H9 (cell line): ENCODE measurements at regions not wholly inside any gene's neighbourhood (a gene's known extent, or its start where the extent isn't known, plus 50 kb on each side); places are given as distances from the start of the nearest gene placed in this dataset.

Experiments
- DNase-seq: peaks from one replicate; pipeline ENCODE4 v3.0.0-alpha.2; 2017
- H2AFZ ChIP-seq: one replicate; pipeline ENCODE4 v1.6.1; 2013; ENCODE audit warnings: mild to moderate bottlenecking, low read length, control low read depth, moderate library complexity
- H2AK5ac ChIP-seq: 2 replicates; pipeline ENCODE4 v1.6.1; 2013; ENCODE audit warnings: low read length, control low read depth, mixed read lengths; ENCODE audit not compliant: insufficient read length
- H2BK120ac ChIP-seq: one replicate; pipeline ENCODE4 v1.6.1; 2013; ENCODE audit warnings: low read depth, mild to moderate bottlenecking, low read length, control low read depth, inconsistent platforms; ENCODE audit not compliant: poor library complexity, severe bottlenecking
- H2BK12ac ChIP-seq: 2 replicates; pipeline ENCODE4 v1.6.1; 2013; ENCODE audit warnings: low read length, control low read depth, mixed read lengths, low read depth; ENCODE audit not compliant: insufficient read length
- H2BK15ac ChIP-seq: 2 replicates; pipeline ENCODE4 v1.6.1; 2013; ENCODE audit warnings: low read depth, low read length, control low read depth
- H2BK20ac ChIP-seq: one replicate; pipeline ENCODE4 v1.6.1; 2013; ENCODE audit warnings: low read depth, mild to moderate bottlenecking, low read length, control low read depth, inconsistent platforms; ENCODE audit not compliant: poor library complexity, severe bottlenecking
- H2BK5ac ChIP-seq: 2 replicates; pipeline ENCODE4 v1.6.1; 2013; ENCODE audit warnings: low read length, control low read depth, mixed read lengths; ENCODE audit not compliant: insufficient read length
- H3K14ac ChIP-seq: 2 replicates; pipeline ENCODE4 v1.6.1; 2013; ENCODE audit warnings: low read length, control low read depth; ENCODE audit not compliant: insufficient read depth
- H3K18ac ChIP-seq: 2 replicates; pipeline ENCODE4 v1.6.1; 2013; ENCODE audit warnings: low read depth, mild to moderate bottlenecking, mixed read lengths, low read length, control low read depth; ENCODE audit not compliant: insufficient read length
- H3K23ac ChIP-seq: 2 replicates; pipeline ENCODE4 v1.6.1; 2013; ENCODE audit warnings: low read length, control low read depth, mixed read lengths, low read depth; ENCODE audit not compliant: insufficient read length
- H3K23me2 ChIP-seq: 2 replicates; pipeline ENCODE4 v1.6.1; 2013; ENCODE audit warnings: low read depth, mild to moderate bottlenecking, mixed read lengths, low read length, control low read depth; ENCODE audit not compliant: insufficient read length, poor library complexity, severe bottlenecking
- H3K27ac ChIP-seq: 2 replicates; pipeline ENCODE4 v1.5.1; 2013; ENCODE audit warnings: low read length, control low read depth, mixed read lengths, low read depth; ENCODE audit not compliant: insufficient read length
- H3K27me3 ChIP-seq: 2 replicates; pipeline ENCODE4 v1.6.1; 2013; ENCODE audit warnings: low read length, control low read depth, inconsistent platforms; ENCODE audit not compliant: insufficient read depth
- H3K4ac ChIP-seq: 2 replicates; pipeline ENCODE4 v1.6.1; 2013; ENCODE audit warnings: low read depth, mild to moderate bottlenecking, control low read depth, inconsistent platforms, low read length, moderate library complexity
- H3K4me1 ChIP-seq: 2 replicates; pipeline ENCODE4 v1.6.1; 2013; ENCODE audit warnings: low read length, control low read depth, inconsistent platforms; ENCODE audit not compliant: insufficient read depth
- H3K4me2 ChIP-seq: 2 replicates; pipeline ENCODE4 v1.6.1; 2013; ENCODE audit warnings: low read length, control low read depth, mixed read lengths; ENCODE audit not compliant: insufficient read length, insufficient read depth
- H3K56ac ChIP-seq: 2 replicates; pipeline ENCODE4 v1.6.1; 2013; ENCODE audit warnings: low read depth, mild to moderate bottlenecking, mixed read lengths, low read length, control low read depth; ENCODE audit not compliant: insufficient read length
- H3K79me1 ChIP-seq: 2 replicates; pipeline ENCODE4 v1.6.1; 2013; ENCODE audit warnings: low read depth, mild to moderate bottlenecking, moderate library complexity, low read length, control low read depth, inconsistent platforms; ENCODE audit not compliant: insufficient read depth, poor library complexity, severe bottlenecking
- H3K79me2 ChIP-seq: 2 replicates; pipeline ENCODE4 v1.6.1; 2013; ENCODE audit warnings: low read length, control low read depth, inconsistent platforms; ENCODE audit not compliant: insufficient read depth
- H3K9ac ChIP-seq: 2 replicates; pipeline ENCODE4 v1.6.1; 2013; ENCODE audit warnings: low read length, control low read depth, mixed read lengths; ENCODE audit not compliant: insufficient read length; ENCODE audit errors: extremely low read depth
- H3K9me3 ChIP-seq: one replicate; pipeline ENCODE4 v1.6.1; 2013; ENCODE audit warnings: low read depth, low read length, inconsistent platforms; ENCODE audit not compliant: control insufficient read depth
- H3T11ph ChIP-seq: one replicate; pipeline ENCODE4 v1.6.1; 2013; ENCODE audit warnings: mild to moderate bottlenecking, low read length, control low read depth, inconsistent platforms
- H4K20me1 ChIP-seq: one replicate; pipeline ENCODE4 v1.6.1; 2013; ENCODE audit not compliant: control insufficient read depth, insufficient read length, insufficient read depth
- H4K5ac ChIP-seq: 2 replicates; pipeline ENCODE4 v1.6.1; 2013; ENCODE audit warnings: low read depth, mild to moderate bottlenecking, mixed read lengths, low read length, control low read depth; ENCODE audit not compliant: insufficient read length
- H4K8ac ChIP-seq: replicated peaks from 2 replicates; pipeline ENCODE4 v1.6.1; 2013; ENCODE audit warnings: low read length, control low read depth, mixed read lengths, low read depth; ENCODE audit not compliant: insufficient read length
- H4K91ac ChIP-seq: 2 replicates; pipeline ENCODE4 v1.6.1; 2013; ENCODE audit warnings: low read depth, mild to moderate bottlenecking, moderate library complexity, mixed read lengths, low read length, control low read depth; ENCODE audit not compliant: insufficient read length
- H3K27ac Mint-ChIP-seq, 3 experiments: 2 replicates in 2 of 3; 3 replicates in 1 of 3; pipeline ENCODE4 v1.8.0; 2020 to 2021; ENCODE audit warnings: mixed read lengths in 3 of 3, mild to moderate bottlenecking in 1 of 3, moderate library complexity in 1 of 3
- H3K27me3 Mint-ChIP-seq: 2 replicates; pipeline ENCODE4 v1.8.0; 2021; ENCODE audit warnings: low read depth, mild to moderate bottlenecking, moderate library complexity, mixed read lengths
- H3K36me3 Mint-ChIP-seq, 3 experiments: 2 replicates in 2 of 3; 3 replicates in 1 of 3; pipeline ENCODE4 v1.8.0; 2020 to 2021; ENCODE audit warnings: low read depth in 3 of 3, mixed read lengths in 3 of 3; ENCODE audit not compliant: insufficient read depth in 1 of 3
- H3K4me1 Mint-ChIP-seq, 2 experiments: 2 replicates each; pipeline ENCODE4 v1.8.0; 2020; ENCODE audit warnings: mixed read lengths in 2 of 2
- H3K4me3 Mint-ChIP-seq, 2 experiments: 2 replicates in 1 of 2; 3 replicates in 1 of 2; pipeline ENCODE4 v1.8.0; 2020 to 2021; ENCODE audit warnings: mild to moderate bottlenecking in 2 of 2, mixed read lengths in 2 of 2, moderate library complexity in 1 of 2
- H3K9me3 Mint-ChIP-seq, 2 experiments: 2 replicates in 1 of 2; 3 replicates in 1 of 2; pipeline ENCODE4 v1.8.0; 2020; ENCODE audit warnings: mild to moderate bottlenecking in 2 of 2, mixed read lengths in 2 of 2, moderate library complexity in 1 of 2
- WGBS: extraction: QIAGEN DNeasy Blood & Tissue Kit; methylation state at CpG from one replicate; pipeline ENCODE4 v1.1.7; 2013; ENCODE audit warnings: missing lambda C conversion rate, low lambda C conversion rate, mixed read lengths; ENCODE audit not compliant: insufficient read length; ENCODE audit errors: extremely low coverage; 5-methylcytosine and 5-hydroxymethylcytosine counted together
- TF ChIP-seq, protein P1 (sequence below): fragments of 200-600 bp; sonication (generic); conservative IDR thresholded peaks from 3 replicates; pipeline ENCODE4 v1.8.0; 2021; ENCODE audit warnings: antibody characterized with exemption, mild to moderate bottlenecking

- H3T11ph ChIP-seq: no peak overlapping the region
- H4K20me1 ChIP-seq: no peaks in the 10 kb centered on the region
- H3K27ac ChIP-seq: no peak overlapping the region
- Mint-ChIP-seq H3K27me3 (no peaks in the 10 kb centered on the region), H3K4me1 (no peaks in the 10 kb centered on the region), H3K36me3 (peaks cover 4 to 15% (median 9%) of the 10 kb centered on the region in 3 experiments; a peak in 4 of 7 replicates), H3K27ac (no peak overlapping the region), H3K9me3 (peaks cover 8 to 17% of the 10 kb centered on the region in 2 experiments), H3K4me3 (no peak overlapping the region)
- no peak overlapping the region for H2AK5ac ChIP-seq
- H3K4me2 ChIP-seq: no peak overlapping the region
- H2BK5ac ChIP-seq: no peak overlapping the region
- H4K8ac ChIP-seq: no peak overlapping the region
- H2BK12ac ChIP-seq: no peak overlapping the region
- H3K23ac ChIP-seq: no peak overlapping the region
- H3K9me3 ChIP-seq: peaks cover 8% of the 10 kb centered on the region
- H3K27me3 ChIP-seq: no peaks in the 10 kb centered on the region
- TF ChIP-seq, protein P1, sequence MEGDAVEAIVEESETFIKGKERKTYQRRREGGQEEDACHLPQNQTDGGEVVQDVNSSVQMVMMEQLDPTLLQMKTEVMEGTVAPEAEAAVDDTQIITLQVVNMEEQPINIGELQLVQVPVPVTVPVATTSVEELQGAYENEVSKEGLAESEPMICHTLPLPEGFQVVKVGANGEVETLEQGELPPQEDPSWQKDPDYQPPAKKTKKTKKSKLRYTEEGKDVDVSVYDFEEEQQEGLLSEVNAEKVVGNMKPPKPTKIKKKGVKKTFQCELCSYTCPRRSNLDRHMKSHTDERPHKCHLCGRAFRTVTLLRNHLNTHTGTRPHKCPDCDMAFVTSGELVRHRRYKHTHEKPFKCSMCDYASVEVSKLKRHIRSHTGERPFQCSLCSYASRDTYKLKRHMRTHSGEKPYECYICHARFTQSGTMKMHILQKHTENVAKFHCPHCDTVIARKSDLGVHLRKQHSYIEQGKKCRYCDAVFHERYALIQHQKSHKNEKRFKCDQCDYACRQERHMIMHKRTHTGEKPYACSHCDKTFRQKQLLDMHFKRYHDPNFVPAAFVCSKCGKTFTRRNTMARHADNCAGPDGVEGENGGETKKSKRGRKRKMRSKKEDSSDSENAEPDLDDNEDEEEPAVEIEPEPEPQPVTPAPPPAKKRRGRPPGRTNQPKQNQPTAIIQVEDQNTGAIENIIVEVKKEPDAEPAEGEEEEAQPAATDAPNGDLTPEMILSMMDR: no peak
- no peak overlapping the region for H3K18ac ChIP-seq
- DNase-seq: no peak
- H3K56ac ChIP-seq: no peak overlapping the region
- WGBS: no CpG with 5 or more reads among the region's 3 CpGs
- H4K91ac ChIP-seq: no peak overlapping the region
- no peak overlapping the region for H2BK15ac ChIP-seq
- H3K79me1 ChIP-seq: no peaks in the 10 kb centered on the region
- H3K79me2 ChIP-seq: no peaks in the 10 kb centered on the region; the same call in 1 of the 2 replicates
- no peak overlapping the region for H4K5ac ChIP-seq
- H3K4me1 ChIP-seq: no peaks in the 10 kb centered on the region
- no peaks in the 10 kb centered on the region for H3K23me2 ChIP-seq
- H3K9ac ChIP-seq: no peak overlapping the region
- H2BK20ac ChIP-seq: no peak overlapping the region
- no peak overlapping the region for H3K14ac ChIP-seq
- H2AFZ ChIP-seq: no peak overlapping the region
- no peak overlapping the region for H3K4ac ChIP-seq
- no peak overlapping the region for H2BK120ac ChIP-seq
Observed at GRCh38 chr20:11178946-11179654, 505.3 kb upstream of the JAG1 start.
